ENCODE measurements at regions not wholly inside any gene's neighbourhood (a gene's known extent, or its start where the extent isn't known, plus 50 kb on each side); places are given as distances from the start of the nearest gene placed in this dataset.

GRCh38 chr6:146944077-146944476 is 260.1 kb upstream of the STXBP5 start:
- no peaks in the 10 kb centered on the region for H3K36me3 ChIP-seq
- no peaks in the 10 kb centered on the region for H3K27me3 ChIP-seq
- H3K9me3 ChIP-seq: peaks cover 0 to 6% (median 0%) of the 10 kb centered on the region in 4 donors
- no peaks in the 10 kb centered on the region for H3K4me1 ChIP-seq
- no peak for TF ChIP-seq CTCF (IDR thresholded peaks at IDR 0.05)
- no peak for TF ChIP-seq POLR2A (IDR thresholded peaks at IDR 0.05)
- TF ChIP-seq EP300 (IDR thresholded peaks at IDR 0.05): no peak
- no peak overlapping the region for H3K4me3 ChIP-seq
- H3K27ac ChIP-seq: no peak overlapping the region
- DNase-seq (ENCODE audit: low spot score in 2 of 2): no peak

GRCh38 chr6:146944809-146945208 is 259.4 kb upstream of the STXBP5 start:
- no peak overlapping the region for H3K27ac ChIP-seq
- WGBS, 2 donors: 47 to 56% methylated on average over 2 of the region's 2 CpGs
- no peaks in the 10 kb centered on the region for H3K36me3 ChIP-seq
- no peak for TF ChIP-seq POLR2A (IDR thresholded peaks at IDR 0.05)
- no peak for TF ChIP-seq EP300 (IDR thresholded peaks at IDR 0.05)
- no peak for TF ChIP-seq CTCF (IDR thresholded peaks at IDR 0.05)
- DNase-seq (ENCODE audit: low spot score in 2 of 2): no peak
- peaks cover 0 to 6% (median 0%) of the 10 kb centered on the region in 4 donors for H3K9me3 ChIP-seq
- no peaks in the 10 kb centered on the region for H3K27me3 ChIP-seq
- no peaks in the 10 kb centered on the region for H3K4me1 ChIP-seq
- H3K4me3 ChIP-seq: no peak overlapping the region

- TF ChIP-seq CTCF (IDR thresholded peaks at IDR 0.05): no peak
- no peak for TF ChIP-seq POLR2A (IDR thresholded peaks at IDR 0.05)
- no peak for TF ChIP-seq EP300 (IDR thresholded peaks at IDR 0.05)
- Histone ChIP-seq H3K4me3 (no peak overlapping the region), H3K4me1 (no peaks in the 10 kb centered on the region), H3K27me3 (no peaks in the 10 kb centered on the region), H3K27ac (no peak overlapping the region), H3K9me3 (peaks cover 0 to 6% (median 0%) of the 10 kb centered on the region in 4 donors), H3K36me3 (no peaks in the 10 kb centered on the region)
- 49 to 60% methylated on average over 1 of the region's 1 CpG for WGBS, 2 donors
- DNase-seq (ENCODE audit: low spot score in 2 of 2): no peak
These were observed 257.7 kb upstream of the STXBP5 start for GRCh38 chr6:146946559-146946958.

- Histone ChIP-seq H3K4me3 (no peak overlapping the region), H3K27me3 (no peaks in the 10 kb centered on the region), H3K36me3 (no peaks in the 10 kb centered on the region), H3K27ac (no peak overlapping the region), H3K4me1 (no peaks in the 10 kb centered on the region), H3K9me3 (no peaks in the 10 kb centered on the region)
- DNase-seq (ENCODE audit: low spot score in 2 of 2): no peak
- WGBS, 2 donors: 87 to 90% methylated on average over 3 of the region's 3 CpGs
- no peak for TF ChIP-seq POLR2A (IDR thresholded peaks at IDR 0.05)
- TF ChIP-seq EP300 (IDR thresholded peaks at IDR 0.05): no peak
- TF ChIP-seq CTCF (IDR thresholded peaks at IDR 0.05): no peak
These were observed 255.4 kb upstream of the STXBP5 start for GRCh38 chr6:146948790-146949342.

GRCh38 chr6:146949425-146949824 is 254.8 kb upstream of the STXBP5 start:
- TF ChIP-seq CTCF (IDR thresholded peaks at IDR 0.05): no peak
- no peak for TF ChIP-seq POLR2A (IDR thresholded peaks at IDR 0.05)
- no peak for TF ChIP-seq EP300 (IDR thresholded peaks at IDR 0.05)
- no peak overlapping the region for H3K27ac ChIP-seq
- no peak overlapping the region for H3K4me3 ChIP-seq
- WGBS, 2 donors: 91 to 100% methylated on average over 1 of the region's 1 CpG
- H3K4me1 ChIP-seq: no peaks in the 10 kb centered on the region
- DNase-seq (ENCODE audit: low spot score in 2 of 2): no peak
- no peaks in the 10 kb centered on the region for H3K27me3 ChIP-seq
- no peaks in the 10 kb centered on the region for H3K36me3 ChIP-seq
- H3K9me3 ChIP-seq: no peaks in the 10 kb centered on the region
